B cell (primary cell): ENCODE measurements at regions not wholly inside any gene's neighbourhood (a gene's known extent, or its start where the extent isn't known, plus 50 kb on each side); places are given as distances from the start of the nearest gene placed in this dataset.

Source experiments
- ATAC-seq: fragments of 200-7000 bp; cut with Tn5 transposase; one replicate; pipeline ENCODE4 v1.10.0; 2021; ENCODE audit warnings: low read depth, mild to moderate bottlenecking, moderate number of reproducible peaks, moderate library complexity
- CTCF ChIA-PET: fragments of 350-600 bp; sonication (Branson Sonifier 250); formaldehyde crosslinking; loops from one replicate; lab custom pipeline; 2021; ENCODE audit warnings: antibody characterized with exemption, inconsistent platforms; lab: Charles Lee
- POLR2A ChIA-PET: fragments of 350-600 bp; sonication (Branson Sonifier 250); formaldehyde crosslinking; loops from one replicate; lab custom pipeline; 2021; ENCODE audit warnings: antibody characterized with exemption; lab: Charles Lee
- DNase-seq: peaks from one replicate; pipeline ENCODE4 v3.0.0; 2013
- H2AFZ ChIP-seq: 2 replicates; pipeline ENCODE4 v1.6.1; 2012; ENCODE audit warnings: mild to moderate bottlenecking, low read depth, low read length; ENCODE audit not compliant: insufficient read depth, poor library complexity, severe bottlenecking
- H3K27ac ChIP-seq, 2 donors: 1 replicate in 1 of 2; 2 replicates in 1 of 2; pipeline ENCODE4 v1.5.1; 2012 to 2013; ENCODE audit warnings: low read length in 2 of 2, mild to moderate bottlenecking in 2 of 2, moderate library complexity in 1 of 2
- H3K27me3 ChIP-seq, 4 experiments: fragments of 200-600 bp in 1 of 4; sonication (generic) in 1 of 4; replicated peaks in 1 of 4; 1 replicate in 2 of 4; 2 replicates in 2 of 4; pipeline versions ENCODE4 v1.6.1 to v1.7.0; 2013 to 2016; ENCODE audit warnings: low read length in 3 of 4, mild to moderate bottlenecking in 2 of 4, mixed read lengths in 1 of 4, moderate library complexity in 1 of 4; ENCODE audit not compliant: insufficient read depth in 4 of 4, control insufficient read depth in 3 of 4; ENCODE audit errors: control extremely low read depth in 1 of 4
- H3K36me3 ChIP-seq, 2 experiments: replicated peaks in 1 of 2; 1 replicate in 1 of 2; 2 replicates in 1 of 2; pipeline versions ENCODE4 v1.6.1 to v1.7.1; 2013; ENCODE audit warnings: low read length in 1 of 2; ENCODE audit not compliant: insufficient read depth in 2 of 2, control insufficient read depth in 1 of 2; ENCODE audit errors: control extremely low read depth in 1 of 2, extremely low read depth in 1 of 2
- H3K4me1 ChIP-seq, 2 donors: fragments of 200-600 bp in 1 of 2; sonication (generic) in 1 of 2; 1 replicate in 1 of 2; 2 replicates in 1 of 2; pipeline versions ENCODE4 v1.5.1 to v1.6.1; 2013 to 2017; ENCODE audit warnings: low read length in 2 of 2; ENCODE audit not compliant: control insufficient read depth in 2 of 2, insufficient read depth in 2 of 2
- H3K4me2 ChIP-seq: replicated peaks from 2 replicates; pipeline ENCODE3; 2012; ENCODE audit warnings: mild to moderate bottlenecking, low read depth, low read length; ENCODE audit not compliant: poor library complexity, severe bottlenecking
- H3K4me3 ChIP-seq, 5 experiments: fragments of 200-600 bp in 1 of 5; sonication (generic) in 1 of 5; 1 replicate in 3 of 5; 2 replicates in 2 of 5; pipeline versions ENCODE4 v1.5.1 to v1.7.0; 2011 to 2016; ENCODE audit warnings: low read length in 4 of 5, mild to moderate bottlenecking in 4 of 5, low read depth in 2 of 5, control low read depth in 1 of 5, moderate library complexity in 1 of 5; ENCODE audit not compliant: insufficient read depth in 1 of 5; ENCODE audit errors: control extremely low read depth in 1 of 5, extremely low read depth in 1 of 5
- H3K79me2 ChIP-seq: fragments of 200-600 bp; sonication (generic); one replicate; pipeline ENCODE4 v1.6.0; 2016; ENCODE audit warnings: low read length; ENCODE audit not compliant: control insufficient read depth, insufficient read depth
- H3K9ac ChIP-seq: fragments of 200-600 bp; sonication (generic); 2 replicates; pipeline ENCODE4 v1.6.1; 2017; ENCODE audit warnings: mild to moderate bottlenecking, low read length, moderate library complexity
- H3K9me3 ChIP-seq, 3 donors: one replicate each; pipeline versions ENCODE4 v1.6.1 to v1.7.1; 2013; ENCODE audit warnings: low read length in 2 of 3; ENCODE audit not compliant: control insufficient read depth in 2 of 3, insufficient read depth in 1 of 3; ENCODE audit errors: control extremely low read depth in 1 of 3
- H4K20me1 ChIP-seq: 2 replicates; pipeline ENCODE4 v1.6.0; 2012; ENCODE audit warnings: mild to moderate bottlenecking, low read length; ENCODE audit not compliant: insufficient read depth, control insufficient read depth, poor library complexity, severe bottlenecking
- H3K27ac Mint-ChIP-seq: one replicate; pipeline ENCODE4 v1.8.0; 2021; ENCODE audit warnings: mixed read lengths
- H3K27me3 Mint-ChIP-seq: one replicate; pipeline ENCODE4 v1.8.0; 2021; ENCODE audit warnings: mixed read lengths
- H3K4me1 Mint-ChIP-seq: one replicate; pipeline ENCODE4 v1.8.0; 2021; ENCODE audit warnings: mixed read lengths
- H3K4me3 Mint-ChIP-seq: one replicate; pipeline ENCODE4 v1.8.0; 2021; ENCODE audit warnings: mixed read lengths
- H3K9me3 Mint-ChIP-seq: one replicate; pipeline ENCODE4 v1.8.0; 2022; ENCODE audit warnings: mixed read lengths; ENCODE audit not compliant: insufficient read depth
- EZH2 ChIP-seq: IDR thresholded peaks from 2 replicates; pipeline ENCODE4 v1.6.1; 2012; ENCODE audit warnings: borderline replicate concordance, low read depth, mild to moderate bottlenecking, moderate library complexity, low read length; ENCODE audit not compliant: insufficient read depth, poor library complexity, severe bottlenecking
- WGBS: methylation state at CpG from one replicate; pipeline ENCODE4 v1.1.5; 2013; ENCODE audit warnings: missing lambda C conversion rate; ENCODE audit not compliant: insufficient coverage; 5-methylcytosine and 5-hydroxymethylcytosine counted together
- intact Hi-C: fragments of 100-400 bp; cut with micrococcal nuclease; formaldehyde crosslinking; loops from one replicate; pipeline ENCODE4 v1.10.0; 2022
- TF ChIP-seq, protein P1 (sequence below): fragments of 200-600 bp; IDR thresholded peaks from one replicate; pipeline ENCODE4 v1.8.0; 2022; ENCODE audit warnings: antibody characterized with exemption, mild to moderate bottlenecking

DNA sequence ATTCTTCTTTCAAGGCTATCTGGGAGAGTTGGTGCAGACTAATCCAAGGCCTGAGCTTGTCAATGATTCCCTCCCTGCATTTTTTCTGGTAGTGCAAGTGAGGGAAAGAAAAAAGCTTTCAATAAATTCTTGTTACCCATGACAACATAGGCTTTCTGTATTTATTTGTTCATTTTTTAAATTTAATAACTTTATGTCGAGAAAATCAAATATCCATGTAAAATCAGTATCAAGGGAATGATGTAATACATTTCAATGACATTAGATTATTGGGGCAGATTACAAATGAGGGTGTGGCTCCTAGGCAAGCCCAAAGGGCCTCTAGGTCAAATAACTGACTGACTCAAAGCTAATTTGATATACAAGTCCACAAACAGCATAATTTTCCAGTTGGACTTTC is 104.0 kb downstream of the GJA1 start:
- H3K9me3 ChIP-seq = no peaks in the 10 kb centered on the region
- no peaks in the 10 kb centered on the region for H3K4me1 ChIP-seq
- Mint-ChIP-seq H3K4me3 (no peak overlapping the region), H3K27me3 (no peaks in the 10 kb centered on the region), H3K4me1 (no peaks in the 10 kb centered on the region), H3K9me3 (no peaks in the 10 kb centered on the region), H3K27ac (no peak overlapping the region)
- intact Hi-C loops = no loop called here
- H3K9ac ChIP-seq = no peak overlapping the region
- H3K79me2 ChIP-seq = no peaks in the 10 kb centered on the region
- H3K27ac ChIP-seq = no peak overlapping the region
- ATAC-seq (no peak), DNase-seq (no peak)
- H3K4me2 ChIP-seq = no peak overlapping the region
- no peaks in the 10 kb centered on the region for H3K36me3 ChIP-seq
- H2AFZ ChIP-seq = no peak overlapping the region
- no peak for TF ChIP-seq EZH2
- TF ChIP-seq, protein P1, sequence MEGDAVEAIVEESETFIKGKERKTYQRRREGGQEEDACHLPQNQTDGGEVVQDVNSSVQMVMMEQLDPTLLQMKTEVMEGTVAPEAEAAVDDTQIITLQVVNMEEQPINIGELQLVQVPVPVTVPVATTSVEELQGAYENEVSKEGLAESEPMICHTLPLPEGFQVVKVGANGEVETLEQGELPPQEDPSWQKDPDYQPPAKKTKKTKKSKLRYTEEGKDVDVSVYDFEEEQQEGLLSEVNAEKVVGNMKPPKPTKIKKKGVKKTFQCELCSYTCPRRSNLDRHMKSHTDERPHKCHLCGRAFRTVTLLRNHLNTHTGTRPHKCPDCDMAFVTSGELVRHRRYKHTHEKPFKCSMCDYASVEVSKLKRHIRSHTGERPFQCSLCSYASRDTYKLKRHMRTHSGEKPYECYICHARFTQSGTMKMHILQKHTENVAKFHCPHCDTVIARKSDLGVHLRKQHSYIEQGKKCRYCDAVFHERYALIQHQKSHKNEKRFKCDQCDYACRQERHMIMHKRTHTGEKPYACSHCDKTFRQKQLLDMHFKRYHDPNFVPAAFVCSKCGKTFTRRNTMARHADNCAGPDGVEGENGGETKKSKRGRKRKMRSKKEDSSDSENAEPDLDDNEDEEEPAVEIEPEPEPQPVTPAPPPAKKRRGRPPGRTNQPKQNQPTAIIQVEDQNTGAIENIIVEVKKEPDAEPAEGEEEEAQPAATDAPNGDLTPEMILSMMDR = no peak
- H3K4me3 ChIP-seq = no peak overlapping the region
- H4K20me1 ChIP-seq = no peaks in the 10 kb centered on the region
- POLR2A ChIA-PET = no interaction called here
- no peaks in the 10 kb centered on the region for H3K27me3 ChIP-seq
- no CpG with 5 or more reads among the region's 1 CpG for WGBS
- CTCF ChIA-PET = no interaction called here

DNA sequence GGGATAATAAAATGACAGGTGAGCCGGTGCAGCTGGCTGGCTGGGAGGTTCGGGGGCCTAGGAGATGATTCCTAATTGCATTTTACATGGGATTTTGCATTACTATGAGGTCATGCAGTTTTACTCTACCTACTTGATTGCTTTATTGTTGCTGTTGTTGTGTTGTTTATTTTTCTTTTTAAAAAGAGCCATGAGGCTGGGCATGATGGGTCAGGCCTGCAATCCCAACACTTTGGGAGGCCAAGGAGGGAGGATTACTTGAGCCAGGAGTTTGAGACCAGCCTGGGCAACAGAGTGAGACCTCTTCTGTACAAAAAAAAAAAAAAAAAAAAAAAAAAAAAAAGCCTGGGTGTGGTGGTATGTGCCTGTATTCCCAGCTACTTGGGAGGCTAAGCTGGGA is 104.8 kb downstream of the GJA1 start:
- no peaks in the 10 kb centered on the region for H3K36me3 ChIP-seq
- ChIA-PET CTCF (no interaction called here), POLR2A (interaction anchor here (0.6 kb wide), 1 partner anchor 43 kb away, joined by 6 read pairs; no protein-coding TSS in a partner anchor)
- DNase-seq (no peak), ATAC-seq (no peak)
- WGBS = 88% methylated on average over 2 of the region's 2 CpGs
- no peak overlapping the region for H3K4me3 Mint-ChIP-seq
- H3K9me3 Mint-ChIP-seq = no peaks in the 10 kb centered on the region
- intact Hi-C loops = no loop called here
- no peak overlapping the region for H3K4me2 ChIP-seq
- H3K9ac ChIP-seq = no peak overlapping the region
- H3K27ac ChIP-seq = no peak overlapping the region
- no peak overlapping the region for H3K27ac Mint-ChIP-seq
- no peaks in the 10 kb centered on the region for H3K9me3 ChIP-seq
- no peaks in the 10 kb centered on the region for H3K27me3 Mint-ChIP-seq
- H3K4me1 ChIP-seq = no peaks in the 10 kb centered on the region
- H3K27me3 ChIP-seq = no peaks in the 10 kb centered on the region
- no peak overlapping the region for H2AFZ ChIP-seq
- no peaks in the 10 kb centered on the region for H4K20me1 ChIP-seq
- H3K4me1 Mint-ChIP-seq = no peaks in the 10 kb centered on the region
- H3K79me2 ChIP-seq = no peaks in the 10 kb centered on the region
- no peak overlapping the region for H3K4me3 ChIP-seq
- TF ChIP-seq, protein P1 = no peak
- TF ChIP-seq EZH2 = no peak
